GM12891 (cell line): ENCODE measurements at regions not wholly inside any gene's neighbourhood (a gene's known extent, or its start where the extent isn't known, plus 50 kb on each side); places are given as distances from the start of the nearest gene placed in this dataset.

Experiments
- POLR2A ChIP-seq: IDR thresholded peaks from 2 replicates; pipeline ENCODE4 v1.6.1; 2011; ENCODE audit warnings: low read depth, low read length, control low read depth
- POLR2AphosphoS5 ChIP-seq: IDR thresholded peaks from 2 replicates; pipeline ENCODE4 v1.6.1; 2011; ENCODE audit warnings: low read depth, low read length, control low read depth
- TAF1 ChIP-seq: IDR thresholded peaks from 2 replicates; pipeline ENCODE4 v1.6.1; 2011; ENCODE audit warnings: low read depth, low read length, control low read depth

- TF ChIP-seq POLR2A (no peak), TAF1 (no peak), POLR2AphosphoS5 (no peak)
Measured at GRCh38 chr4:123007679-123008078, 85.3 kb upstream of the NUDT6 start.
